HCT116 (cell line): ENCODE measurements at regions not wholly inside any gene's neighbourhood (a gene's known extent, or its start where the extent isn't known, plus 50 kb on each side); places are given as distances from the start of the nearest gene placed in this dataset.

Experiments
- ATAC-seq: fragments of 200-7000 bp; cut with Tn5 transposase; 2 replicates; pipeline ENCODE4 v1.9.1; 2020; ENCODE audit warnings: mild to moderate bottlenecking, moderate library complexity
- BruUV-seq: library from RNA; stranded (reverse); fragments of 400-500 nt; replicated peaks from 2 replicates; lab custom pipeline; 2021; lab: Mats Ljungman, UMichigan
- CTCF ChIA-PET: fragments of 300-600 bp; sonication (Branson Sonifier 250); formaldehyde crosslinking; loops from one replicate; lab custom pipeline; 2021; ENCODE audit warnings: antibody characterized with exemption; lab: Charles Lee
- POLR2A ChIA-PET: fragments of 300-600, 350-600 bp; sonication (Branson Sonifier 250); formaldehyde crosslinking; loops from one replicate; lab custom pipeline; 2021; ENCODE audit warnings: antibody characterized with exemption; lab: Charles Lee
- RAD21 ChIA-PET, 2 experiments: fragments of 300-600 bp; sonication (Branson Sonifier 250); formaldehyde crosslinking; loops; one replicate each; lab custom pipeline; 2023; ENCODE audit warnings: low total read pairs in 2 of 2; ENCODE audit not compliant: uncharacterized antibody in 2 of 2, unreplicated experiment in 2 of 2, low non-redundant PET in 1 of 2; lab: Charles Lee
- DNase-seq: peaks from one replicate; pipeline ENCODE4 v3.0.0-alpha.2; 2010; ENCODE audit warnings: low read depth, low spot score
- H2AFZ ChIP-seq: fragments of 200-600 bp; shearing (Covaris generic), sonication (generic); 2 replicates; pipeline ENCODE4 v1.6.1; 2017; ENCODE audit warnings: low read depth, mixed run types, mixed read lengths, antibody characterized with exemption, low read length; ENCODE audit not compliant: poor library complexity, severe bottlenecking
- H3K27ac ChIP-seq: 2 replicates; pipeline ENCODE4 v1.5.1; 2012; ENCODE audit warnings: low read depth, low read length
- H3K27me3 ChIP-seq: fragments of 200-600 bp; sonication (generic); 2 replicates; pipeline ENCODE4 v1.6.1; 2016; ENCODE audit warnings: mixed run types, low read length, mixed read lengths; ENCODE audit not compliant: insufficient read depth
- H3K36me3 ChIP-seq, 2 experiments: fragments of 200-500 bp in 1 of 2; fragments of 200-600 bp in 1 of 2; sonication (Bioruptor generic) in 1 of 2; sonication (generic) in 1 of 2; 2 replicates each; pipeline versions ENCODE4 v1.5.1 to v1.6.1; 2014 to 2016; ENCODE audit warnings: low read length in 2 of 2, inconsistent platforms in 1 of 2, mixed read lengths in 1 of 2, mixed run types in 1 of 2; ENCODE audit not compliant: insufficient read depth in 2 of 2, control insufficient read depth in 1 of 2
- H3K4me1 ChIP-seq, 2 experiments: fragments of 200-600 bp in 1 of 2; sonication (generic) in 1 of 2; 2 replicates each; pipeline versions ENCODE4 v1.5.1 to v1.6.1; 2012 to 2017; ENCODE audit warnings: low read length in 2 of 2, inconsistent platforms in 1 of 2, mild to moderate bottlenecking in 1 of 2, mixed read lengths in 1 of 2, mixed run types in 1 of 2, moderate library complexity in 1 of 2; ENCODE audit not compliant: insufficient read depth in 2 of 2, control insufficient read depth in 1 of 2
- H3K4me2 ChIP-seq: fragments of 200-600 bp; sonication (generic); 2 replicates; pipeline ENCODE4 v1.6.1; 2017; ENCODE audit warnings: mixed run types, low read length, mixed read lengths
- H3K4me3 ChIP-seq, 2 experiments: fragments of 200-600 bp in 1 of 2; sonication (generic) in 1 of 2; replicated peaks in 1 of 2; 2 replicates each; pipeline ENCODE4 v1.5.1; 2011 to 2016; ENCODE audit warnings: low read length in 2 of 2, control low read depth in 1 of 2, low read depth in 1 of 2, mild to moderate bottlenecking in 1 of 2, mixed read lengths in 1 of 2, mixed run types in 1 of 2
- H3K79me2 ChIP-seq: fragments of 200-600 bp; sonication (generic); 2 replicates; pipeline ENCODE4 v1.6.1; 2017; ENCODE audit warnings: mild to moderate bottlenecking, mixed run types, low read length, moderate library complexity, mixed read lengths; ENCODE audit not compliant: insufficient read depth
- H3K9ac ChIP-seq: fragments of 200-600 bp; sonication (generic); 2 replicates; pipeline ENCODE4 v1.6.1; 2016; ENCODE audit warnings: low read length, mixed read lengths
- H3K9me2 ChIP-seq: fragments of 200-600 bp; sonication (generic), shearing (Covaris generic); 2 replicates; pipeline ENCODE4 v1.6.1; 2017; ENCODE audit warnings: mixed run types, mild to moderate bottlenecking, moderate library complexity; ENCODE audit not compliant: insufficient read depth
- H3K9me3 ChIP-seq, 2 experiments: fragments of 200-500 bp in 1 of 2; fragments of 200-600 bp in 1 of 2; sonication (Bioruptor generic) in 1 of 2; sonication (generic) in 1 of 2; 2 replicates each; pipeline ENCODE4 v1.6.1; 2014 to 2017; ENCODE audit warnings: low read length in 2 of 2, mixed read lengths in 2 of 2, inconsistent platforms in 1 of 2, low read depth in 1 of 2, mild to moderate bottlenecking in 1 of 2, mixed run types in 1 of 2, moderate library complexity in 1 of 2; ENCODE audit not compliant: control insufficient read depth in 1 of 2, insufficient read depth in 1 of 2
- H4K20me1 ChIP-seq: fragments of 200-600 bp; sonication (generic), shearing (Covaris generic); 2 replicates; pipeline ENCODE4 v1.6.1; 2017; ENCODE audit warnings: mixed run types, mild to moderate bottlenecking, moderate library complexity; ENCODE audit not compliant: insufficient read depth
- CBX3 ChIP-seq: IDR thresholded peaks from 2 replicates; pipeline ENCODE4 v1.6.1; 2012; ENCODE audit warnings: low read depth
- CEBPB ChIP-seq: IDR thresholded peaks from 2 replicates; pipeline ENCODE4 v1.6.1; 2012; ENCODE audit warnings: low read depth
- EGR1 ChIP-seq: IDR thresholded peaks from 2 replicates; pipeline ENCODE4 v1.6.1; 2012; ENCODE audit warnings: low read depth
- ELF1 ChIP-seq: IDR thresholded peaks from 2 replicates; pipeline ENCODE4 v1.6.1; 2012; ENCODE audit warnings: low read depth, borderline replicate concordance
- EZH2phosphoT487 ChIP-seq: fragments of 200-600 bp; IDR thresholded peaks from 2 replicates; pipeline ENCODE4 v1.6.1; 2018; ENCODE audit warnings: antibody characterized with exemption, borderline replicate concordance
- FOSL1 ChIP-seq: IDR thresholded peaks from 2 replicates; pipeline ENCODE4 v1.6.1; 2012; ENCODE audit warnings: low read depth
- JUND ChIP-seq: IDR thresholded peaks from 2 replicates; pipeline ENCODE4 v1.6.1; 2012
- POLR2A ChIP-seq: IDR thresholded peaks from 2 replicates; pipeline ENCODE4 v1.7.0; 2011; ENCODE audit warnings: borderline replicate concordance; ENCODE audit not compliant: insufficient read depth, insufficient read length; ENCODE audit errors: extremely low read depth
- POLR2AphosphoS5 ChIP-seq: IDR thresholded peaks from 2 replicates; pipeline ENCODE4 v1.6.1; 2011; ENCODE audit warnings: mild to moderate bottlenecking, low read depth, low read length, moderate library complexity
- RAD21 ChIP-seq: IDR thresholded peaks from 2 replicates; pipeline ENCODE4 v1.6.1; 2012; ENCODE audit warnings: low read depth, mild to moderate bottlenecking
- REST ChIP-seq: IDR thresholded peaks from 2 replicates; pipeline ENCODE4 v1.6.1; 2012; ENCODE audit warnings: low read depth
- SP1 ChIP-seq: IDR thresholded peaks from 2 replicates; pipeline ENCODE4 v1.6.1; 2012; ENCODE audit warnings: low read depth
- SRF ChIP-seq: IDR thresholded peaks from 2 replicates; pipeline ENCODE4 v1.6.1; 2012; ENCODE audit warnings: low read depth
- TCF7L2 ChIP-seq: IDR thresholded peaks from 2 replicates; pipeline ENCODE4 v1.7.0; 2011; ENCODE audit warnings: borderline replicate concordance, inconsistent platforms; ENCODE audit not compliant: insufficient read depth, insufficient read length; ENCODE audit errors: extremely low read depth
- YY1 ChIP-seq: IDR thresholded peaks from 2 replicates; pipeline ENCODE4 v1.6.1; 2011; ENCODE audit warnings: low read length, low read depth, moderate library complexity, mild to moderate bottlenecking; ENCODE audit not compliant: insufficient replicate concordance; ENCODE audit errors: extremely low read depth
- ZBTB33 ChIP-seq: IDR thresholded peaks from 2 replicates; pipeline ENCODE4 v1.6.1; 2011; ENCODE audit warnings: mild to moderate bottlenecking, low read length, moderate library complexity; ENCODE audit not compliant: insufficient replicate concordance; ENCODE audit errors: extremely low read depth
- ZFX ChIP-seq: fragments of 450-650 bp; IDR thresholded peaks from 2 replicates; pipeline ENCODE4 v1.6.1; 2017
- ZNF274 ChIP-seq: fragments of 200-500 bp; sonication (Bioruptor generic); IDR thresholded peaks from 2 replicates; pipeline ENCODE4 v1.6.1; 2014; ENCODE audit warnings: mild to moderate bottlenecking, low read depth, low read length, inconsistent platforms
- intact Hi-C: fragments of 100-400 bp; cut with micrococcal nuclease; formaldehyde crosslinking; loops from 2 replicates; pipeline ENCODE4 v1.10.0; 2022
- TF ChIP-seq, protein P1 (sequence below): IDR thresholded peaks from 2 replicates; pipeline ENCODE4 v1.6.1; 2012
- TF ChIP-seq, protein P2 (sequence below): IDR thresholded peaks from 2 replicates; pipeline ENCODE4 v1.6.1; 2012

DNA sequence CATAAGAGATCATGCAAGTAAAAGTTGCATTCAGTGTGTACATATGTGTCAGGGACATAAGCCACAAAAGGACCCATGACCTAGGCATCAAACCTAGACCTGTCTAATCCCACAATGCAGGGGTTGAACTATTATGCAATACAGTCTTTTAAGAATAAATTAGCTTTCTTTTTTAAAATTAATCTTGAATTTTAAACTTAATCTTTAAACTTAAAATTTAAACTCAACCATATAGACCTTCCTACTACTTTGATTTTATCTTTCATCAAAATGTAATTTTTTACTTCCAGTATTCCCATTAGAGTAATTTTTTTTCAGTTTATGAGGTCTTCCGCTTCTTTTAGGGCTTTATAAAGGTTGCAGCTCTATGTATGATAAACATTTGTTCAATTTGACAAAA, 702.9 kb downstream of the SUCLG1 start:
- Histone ChIP-seq H3K79me2 (no peaks in the 10 kb centered on the region), H4K20me1 (no peaks in the 10 kb centered on the region), H3K4me1 (no peaks in the 10 kb centered on the region), H3K9ac (no peak overlapping the region), H3K4me2 (no peak overlapping the region), H3K36me3 (no peaks in the 10 kb centered on the region), H3K27me3 (no peaks in the 10 kb centered on the region), H3K4me3 (no peak overlapping the region), H3K27ac (no peak overlapping the region), H3K9me2 (no peaks in the 10 kb centered on the region), H2AFZ (no peak overlapping the region), H3K9me3 (no peaks in the 10 kb centered on the region)
- ChIA-PET RAD21 (no interaction called here), CTCF (no interaction called here), POLR2A (no interaction called here)
- ATAC-seq (no peak), DNase-seq (no peak)
- no peak for TF ChIP-seq ZNF274
- TF ChIP-seq CBX3, result no peak
- TF ChIP-seq POLR2A, result no peak
- no peak for TF ChIP-seq RAD21
- TF ChIP-seq YY1, result no peak
- no peak for TF ChIP-seq JUND
- TF ChIP-seq REST, result no peak
- TF ChIP-seq ZBTB33, result no peak
- TF ChIP-seq, protein P1, sequence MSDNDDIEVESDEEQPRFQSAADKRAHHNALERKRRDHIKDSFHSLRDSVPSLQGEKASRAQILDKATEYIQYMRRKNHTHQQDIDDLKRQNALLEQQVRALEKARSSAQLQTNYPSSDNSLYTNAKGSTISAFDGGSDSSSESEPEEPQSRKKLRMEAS, result no peak
- no peak for TF ChIP-seq CEBPB
- TF ChIP-seq ELF1, result no peak
- TF ChIP-seq, protein P2, sequence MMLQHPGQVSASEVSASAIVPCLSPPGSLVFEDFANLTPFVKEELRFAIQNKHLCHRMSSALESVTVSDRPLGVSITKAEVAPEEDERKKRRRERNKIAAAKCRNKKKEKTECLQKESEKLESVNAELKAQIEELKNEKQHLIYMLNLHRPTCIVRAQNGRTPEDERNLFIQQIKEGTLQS, result no peak
- TF ChIP-seq FOSL1, result no peak
- no peak for TF ChIP-seq EZH2phosphoT487
- no peak for TF ChIP-seq POLR2AphosphoS5
- TF ChIP-seq EGR1, result no peak
- TF ChIP-seq ZFX, result no peak
- no peak for TF ChIP-seq SRF
- no peak for TF ChIP-seq TCF7L2
- no peak for TF ChIP-seq SP1
- intact Hi-C loops, result no loop called here
- BruUV-seq, result no TSS peak
